Gastroesophageal sphincter (tissue), 4 donors: ENCODE measurements at regions not wholly inside any gene's neighbourhood (a gene's known extent, or its start where the extent isn't known, plus 50 kb on each side); places are given as distances from the start of the nearest gene placed in this dataset.

ENCODE experiments used
- ATAC-seq: fragments of 150-250 bp; one replicate; pipeline ENCODE4 v1.9.1; 2016; ENCODE audit warnings: mild to moderate bottlenecking, moderate library complexity
- H3K27ac ChIP-seq, 4 donors: fragments of 200-600 bp; sonication (generic) in 3 of 4; 1 replicate in 3 of 4; 2 replicates in 1 of 4; pipeline ENCODE4 v1.5.1; 2016 to 2019
- H3K27me3 ChIP-seq: fragments of 200-600 bp; sonication (generic); one replicate; pipeline ENCODE4 v1.5.1; 2019
- H3K36me3 ChIP-seq, 2 donors: fragments of 200-600 bp; sonication (generic); one replicate each; pipeline ENCODE4 v1.5.1; 2019; ENCODE audit warnings: control low read depth in 1 of 2
- H3K4me1 ChIP-seq, 3 donors: fragments of 200-600 bp; sonication (generic); 1 replicate in 2 of 3; 2 replicates in 1 of 3; pipeline ENCODE4 v1.5.1; 2016 to 2019; ENCODE audit warnings: control low read depth in 2 of 3
- H3K4me3 ChIP-seq, 2 donors: fragments of 200-600 bp; sonication (generic); one replicate each; pipeline ENCODE4 v1.5.1; 2019; ENCODE audit warnings: mild to moderate bottlenecking in 1 of 2, moderate library complexity in 1 of 2
- H3K9me3 ChIP-seq, 3 donors: fragments of 200-600 bp; sonication (generic); one replicate each; pipeline ENCODE4 v1.5.1; 2017 to 2019; ENCODE audit warnings: control low read depth in 2 of 3
- EP300 ChIP-seq: sonication (generic); formaldehyde crosslinking; IDR thresholded peaks from one replicate; pipeline ENCODE4 v1.6.1; 2017; ENCODE audit warnings: antibody characterized with exemption, mild to moderate bottlenecking
- POLR2A ChIP-seq, 2 donors: fragments of 450-650 bp; IDR thresholded peaks; one replicate each; pipeline ENCODE4 v1.6.1; 2017; ENCODE audit warnings: antibody characterized with exemption in 2 of 2, mild to moderate bottlenecking in 2 of 2, moderate library complexity in 1 of 2
- POLR2AphosphoS5 ChIP-seq: sonication (generic); formaldehyde crosslinking; IDR thresholded peaks from one replicate; pipeline ENCODE4 v1.6.1; 2017; ENCODE audit warnings: antibody characterized with exemption
- WGBS, 2 donors: methylation state at CpG; one replicate each; pipeline ENCODE4 v1.1.5; 2018; ENCODE audit warnings: low coverage in 1 of 2; 5-methylcytosine and 5-hydroxymethylcytosine counted together
- TF ChIP-seq, protein P1 (sequence below), 4 experiments: fragments of 200-600 bp in 2 of 4; fragments of 450-650 bp in 2 of 4; sonication (generic) in 1 of 4; IDR thresholded peaks; one replicate each; pipeline ENCODE4 v1.5.1; 2017 to 2019; ENCODE audit warnings: antibody characterized with exemption in 4 of 4, mild to moderate bottlenecking in 2 of 4, moderate library complexity in 2 of 4

DNA sequence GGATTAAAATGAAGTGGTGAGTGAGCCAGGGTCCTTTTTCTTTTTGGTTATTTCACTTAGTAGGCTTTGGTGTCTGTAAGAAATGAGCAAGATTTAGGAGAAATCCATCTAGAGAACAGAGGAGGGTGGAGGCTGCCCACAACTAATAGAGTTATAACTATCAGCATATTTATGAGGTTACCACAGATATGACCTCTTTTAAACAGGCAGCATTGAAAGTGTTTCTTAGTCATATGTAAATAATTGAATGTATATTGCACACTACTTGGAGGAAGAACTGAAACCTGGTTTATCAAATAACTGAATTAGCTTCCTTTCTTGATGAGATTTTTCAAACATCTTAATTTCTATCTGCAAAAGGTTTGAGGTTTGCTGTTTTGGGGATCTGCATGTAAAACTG, 483.1 kb upstream of the PIK3R1 start:
- no peak for ATAC-seq
- no peaks in the 10 kb centered on the region for H3K36me3 ChIP-seq
- no peak overlapping the region for H3K4me3 ChIP-seq
- peaks cover 0 to 22% (median 3%) of the 10 kb centered on the region in 3 donors for H3K4me1 ChIP-seq
- H3K9me3 ChIP-seq, result no peaks in the 10 kb centered on the region
- no peaks in the 10 kb centered on the region for H3K27me3 ChIP-seq
- TF ChIP-seq POLR2AphosphoS5 (no peak), POLR2A (IDR thresholded peaks at IDR 0.05) (no peak), EP300 (no peak)
- TF ChIP-seq, protein P1, sequence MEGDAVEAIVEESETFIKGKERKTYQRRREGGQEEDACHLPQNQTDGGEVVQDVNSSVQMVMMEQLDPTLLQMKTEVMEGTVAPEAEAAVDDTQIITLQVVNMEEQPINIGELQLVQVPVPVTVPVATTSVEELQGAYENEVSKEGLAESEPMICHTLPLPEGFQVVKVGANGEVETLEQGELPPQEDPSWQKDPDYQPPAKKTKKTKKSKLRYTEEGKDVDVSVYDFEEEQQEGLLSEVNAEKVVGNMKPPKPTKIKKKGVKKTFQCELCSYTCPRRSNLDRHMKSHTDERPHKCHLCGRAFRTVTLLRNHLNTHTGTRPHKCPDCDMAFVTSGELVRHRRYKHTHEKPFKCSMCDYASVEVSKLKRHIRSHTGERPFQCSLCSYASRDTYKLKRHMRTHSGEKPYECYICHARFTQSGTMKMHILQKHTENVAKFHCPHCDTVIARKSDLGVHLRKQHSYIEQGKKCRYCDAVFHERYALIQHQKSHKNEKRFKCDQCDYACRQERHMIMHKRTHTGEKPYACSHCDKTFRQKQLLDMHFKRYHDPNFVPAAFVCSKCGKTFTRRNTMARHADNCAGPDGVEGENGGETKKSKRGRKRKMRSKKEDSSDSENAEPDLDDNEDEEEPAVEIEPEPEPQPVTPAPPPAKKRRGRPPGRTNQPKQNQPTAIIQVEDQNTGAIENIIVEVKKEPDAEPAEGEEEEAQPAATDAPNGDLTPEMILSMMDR (IDR thresholded peaks at IDR 0.05), result no peak
- H3K27ac ChIP-seq, result no peak overlapping the region

DNA sequence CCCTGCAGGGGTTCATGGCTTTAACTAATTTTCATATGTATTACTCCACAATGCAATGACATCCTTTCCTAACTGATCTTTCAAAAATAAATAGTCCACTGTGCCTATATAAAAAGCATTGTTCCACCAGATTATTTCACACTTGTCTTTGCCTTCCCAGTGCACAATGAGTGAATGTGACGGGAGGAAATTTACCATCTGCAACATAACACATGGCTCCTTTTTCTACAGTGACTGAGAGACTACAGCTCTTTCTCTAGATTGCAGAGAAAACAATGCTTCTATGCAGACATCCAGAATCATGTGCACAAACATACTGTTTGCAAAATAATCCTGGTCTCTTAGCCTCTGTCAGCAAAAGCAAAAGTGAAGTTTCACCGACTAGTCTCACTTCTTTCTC, 483.7 kb upstream of the PIK3R1 start:
- no peak for ATAC-seq
- Histone ChIP-seq H3K36me3 (no peaks in the 10 kb centered on the region), H3K27ac (peak overlapping the region in 1 of 4 donors; percentile 6), H3K4me3 (no peak overlapping the region), H3K27me3 (no peaks in the 10 kb centered on the region), H3K4me1 (peaks cover 0 to 22% (median 3%) of the 10 kb centered on the region in 3 donors), H3K9me3 (no peaks in the 10 kb centered on the region)
- WGBS, 2 donors, result 73 to 75% methylated on average over 1 to 2 of the region's 2 CpGs
- TF ChIP-seq, protein P1 (IDR thresholded peaks at IDR 0.05), result no peak
- no peak for TF ChIP-seq POLR2AphosphoS5
- no peak for TF ChIP-seq EP300
- no peak for TF ChIP-seq POLR2A (IDR thresholded peaks at IDR 0.05)

DNA sequence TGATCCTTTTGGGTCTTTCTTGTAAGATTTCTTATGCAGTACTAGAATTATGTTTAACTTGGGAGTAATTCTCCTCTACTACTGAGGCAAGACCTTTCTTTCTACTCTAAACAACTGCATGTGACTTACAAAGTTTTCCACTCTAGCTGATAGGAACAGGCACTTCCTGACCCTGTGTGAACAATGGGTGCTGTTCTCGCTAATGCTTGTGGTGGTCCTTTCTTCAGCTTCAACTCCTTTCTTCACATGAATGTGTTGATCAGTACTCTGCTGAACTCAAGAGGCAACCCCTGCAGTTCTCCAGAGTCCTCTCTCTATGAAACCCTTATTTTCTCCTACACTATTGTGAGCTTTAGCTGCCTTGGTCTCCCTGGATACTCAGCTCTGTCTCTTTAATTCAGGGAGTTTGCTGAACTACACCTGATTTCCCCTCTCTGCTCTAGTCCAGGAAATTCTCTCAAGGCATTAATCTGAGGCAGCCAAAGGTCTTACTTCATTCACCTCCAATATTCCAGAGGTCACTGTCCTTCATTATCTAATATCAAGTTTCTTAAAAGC, 484.6 kb upstream of the PIK3R1 start:
- no peak overlapping the region for H3K4me3 ChIP-seq
- H3K36me3 ChIP-seq, result no peaks in the 10 kb centered on the region
- no peaks in the 10 kb centered on the region for H3K27me3 ChIP-seq
- no peaks in the 10 kb centered on the region for H3K9me3 ChIP-seq
- 93 to 100% methylated on average over 1 of the region's 1 CpG for WGBS, 2 donors
- H3K4me1 ChIP-seq, result peaks cover 0 to 25% (median 3%) of the 10 kb centered on the region in 3 donors
- peak overlapping the region in 1 of 4 donors; percentile 6 for H3K27ac ChIP-seq
- TF ChIP-seq, protein P1 (IDR thresholded peaks at IDR 0.05), result no peak
- TF ChIP-seq POLR2AphosphoS5, result no peak
- ATAC-seq, result no peak

DNA sequence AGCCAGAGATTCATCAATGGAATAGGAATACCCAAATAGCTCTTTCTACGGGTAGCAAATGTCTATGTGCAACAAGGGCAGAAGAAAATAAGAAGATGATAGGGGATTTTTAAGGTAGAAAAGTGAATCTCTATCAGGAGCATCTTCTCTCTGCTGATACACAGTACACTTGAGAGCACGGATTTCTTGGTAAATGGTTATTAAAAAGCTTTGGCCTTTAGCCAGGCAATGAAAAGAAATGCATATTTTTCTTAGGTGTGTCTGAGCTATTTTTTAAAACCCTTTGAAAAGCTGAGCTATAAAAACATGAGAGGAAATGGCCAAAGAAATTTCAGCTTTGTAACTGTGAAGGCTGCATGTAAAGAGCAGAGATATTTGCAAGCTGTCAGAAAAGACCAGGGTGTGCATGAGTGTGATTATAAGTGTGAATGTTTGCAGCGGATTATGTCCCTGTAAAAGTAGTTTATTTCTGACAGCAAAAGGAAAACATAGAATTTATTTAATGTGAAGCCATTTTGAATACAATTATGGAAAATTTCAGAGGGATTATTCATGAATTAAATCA, 487.1 kb upstream of the PIK3R1 start:
- WGBS, 2 donors, result 50 to 66% methylated on average over 1 to 3 of the region's 3 CpGs
- Histone ChIP-seq H3K9me3 (no peaks in the 10 kb centered on the region), H3K36me3 (no peaks in the 10 kb centered on the region), H3K27ac (no peak overlapping the region), H3K4me3 (no peak overlapping the region), H3K4me1 (peaks cover 0 to 47% (median 12%) of the 10 kb centered on the region in 3 donors), H3K27me3 (no peaks in the 10 kb centered on the region)
- TF ChIP-seq, protein P1 (IDR thresholded peaks at IDR 0.05), result no peak
- no peak for TF ChIP-seq POLR2A (IDR thresholded peaks at IDR 0.05)
- no peak for TF ChIP-seq EP300
- no peak for TF ChIP-seq POLR2AphosphoS5
- no peak for ATAC-seq

DNA sequence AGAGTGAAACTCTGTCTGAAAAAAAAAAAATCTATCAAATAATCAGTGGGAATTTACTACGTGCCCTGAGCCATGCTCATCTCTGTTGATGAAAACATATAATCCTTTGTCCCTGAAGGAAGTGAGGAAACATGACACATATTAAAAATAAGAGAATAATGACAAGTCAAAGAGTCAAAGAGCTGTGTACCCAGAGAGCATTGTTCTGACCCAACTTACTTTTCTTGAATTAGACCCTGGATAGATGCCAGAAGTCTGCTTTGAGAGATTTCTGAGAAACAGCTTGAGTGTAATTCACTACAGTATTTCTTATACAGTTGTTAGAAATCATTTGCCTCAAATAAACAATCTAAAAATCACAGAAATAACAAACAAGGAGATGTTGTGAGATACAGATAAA, 490.0 kb upstream of the PIK3R1 start:
- WGBS, 2 donors, result 60 to 82% methylated on average over 1 of the region's 1 CpG
- no peak for ATAC-seq
- no peak for TF ChIP-seq POLR2A (IDR thresholded peaks at IDR 0.05)

More for the DNA sequence above, 490.0 kb upstream of the PIK3R1 start:
- Histone ChIP-seq H3K4me3 (no peak overlapping the region), H3K36me3 (no peaks in the 10 kb centered on the region), H3K27me3 (no peaks in the 10 kb centered on the region), H3K27ac (peak overlapping the region; percentile 58 to 92 (median 77)), H3K9me3 (no peaks in the 10 kb centered on the region), H3K4me1 (peaks cover 0 to 30% (median 9%) of the 10 kb centered on the region in 3 donors)
